Breast epithelium (tissue), 4 donors: ENCODE measurements at regions not wholly inside any gene's neighbourhood (a gene's known extent, or its start where the extent isn't known, plus 50 kb on each side); places are given as distances from the start of the nearest gene placed in this dataset.

ENCODE experiments used
- DNase-seq, 2 donors: peaks; one replicate each; pipeline ENCODE4 v3.0.0-alpha.2; 2019; ENCODE audit warnings: low spot score in 2 of 2
- H3K27ac ChIP-seq, 2 donors: fragments of 200-600 bp; sonication (generic) in 1 of 2; one replicate each; pipeline ENCODE4 v1.5.1; 2016 to 2019; ENCODE audit warnings: mild to moderate bottlenecking in 1 of 2
- H3K27me3 ChIP-seq, 2 donors: fragments of 200-600 bp; sonication (generic) in 1 of 2; one replicate each; pipeline versions ENCODE4 v1.5.1 to v1.6.0; 2017 to 2019; ENCODE audit warnings: control low read depth in 1 of 2, mild to moderate bottlenecking in 1 of 2
- H3K36me3 ChIP-seq: fragments of 200-600 bp; one replicate; pipeline ENCODE4 v1.5.1; 2019
- H3K4me1 ChIP-seq, 2 donors: fragments of 200-600 bp; sonication (generic); one replicate each; pipeline ENCODE4 v1.5.1; 2016 to 2019; ENCODE audit warnings: control low read depth in 1 of 2
- H3K4me3 ChIP-seq, 3 donors: fragments of 200-600 bp; sonication (generic); 1 replicate in 2 of 3; 2 replicates in 1 of 3; pipeline ENCODE4 v1.5.1; 2016 to 2019; ENCODE audit warnings: mild to moderate bottlenecking in 3 of 3, moderate library complexity in 2 of 3
- H3K9me3 ChIP-seq, 2 donors: fragments of 200-600 bp; sonication (generic) in 1 of 2; one replicate each; pipeline ENCODE4 v1.5.1; 2016 to 2019; ENCODE audit warnings: control low read depth in 1 of 2
- POLR2A ChIP-seq: fragments of 450-650 bp; IDR thresholded peaks from one replicate; pipeline ENCODE4 v1.6.1; 2016; ENCODE audit warnings: antibody characterized with exemption, mild to moderate bottlenecking, moderate library complexity
- POLR2AphosphoS5 ChIP-seq, 3 donors: sonication (generic); formaldehyde crosslinking; IDR thresholded peaks; one replicate each; pipeline ENCODE4 v1.6.1; 2017; ENCODE audit warnings: antibody characterized with exemption in 3 of 3
- intact Hi-C: fragments of 100-400 bp; cut with DNase I; formaldehyde crosslinking; loops from one replicate; pipeline ENCODE4 v1.15.1; 2023; ENCODE audit warnings: low total_unique reads
- TF ChIP-seq, protein P1 (sequence below), 3 donors: fragments of 450-650 bp; IDR thresholded peaks; one replicate each; pipeline ENCODE4 v1.5.1; 2016 to 2017; ENCODE audit warnings: antibody characterized with exemption in 3 of 3, mild to moderate bottlenecking in 3 of 3, moderate library complexity in 3 of 3

DNA sequence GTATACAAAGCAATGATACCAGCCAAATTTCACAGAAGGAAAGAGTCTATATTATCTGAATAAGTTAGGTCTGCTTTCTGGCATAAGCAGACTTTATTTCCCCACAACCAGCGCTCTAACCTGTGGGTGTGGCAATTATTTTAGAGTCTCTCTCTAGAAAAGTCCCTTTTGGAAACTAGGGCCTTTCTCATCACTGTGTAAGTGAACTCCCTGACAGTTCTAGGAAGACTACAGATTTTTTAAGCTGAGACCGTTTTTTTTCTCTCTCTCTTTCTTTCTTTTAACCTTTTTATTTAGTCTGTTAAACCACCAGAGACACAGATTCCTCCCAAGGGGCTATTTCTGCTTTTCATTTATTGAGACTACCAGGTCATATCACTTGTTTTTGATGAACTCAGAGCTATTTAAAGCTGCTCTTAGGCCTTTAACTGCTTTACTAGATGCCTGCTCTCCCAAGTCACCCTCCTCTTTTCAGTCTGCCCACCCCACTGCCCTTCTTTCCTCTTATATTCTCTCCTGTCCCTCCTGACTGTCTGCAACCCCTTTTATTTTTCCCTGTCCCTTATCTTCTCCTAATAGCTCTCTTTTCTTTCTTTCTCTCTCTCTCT lies 69.2 kb upstream of the ARHGAP5 start:
- H3K4me1 ChIP-seq = no peaks in the 10 kb centered on the region
- TF ChIP-seq POLR2A (no peak), POLR2AphosphoS5 (IDR thresholded peaks at IDR 0.05) (no peak)
- TF ChIP-seq, protein P1, sequence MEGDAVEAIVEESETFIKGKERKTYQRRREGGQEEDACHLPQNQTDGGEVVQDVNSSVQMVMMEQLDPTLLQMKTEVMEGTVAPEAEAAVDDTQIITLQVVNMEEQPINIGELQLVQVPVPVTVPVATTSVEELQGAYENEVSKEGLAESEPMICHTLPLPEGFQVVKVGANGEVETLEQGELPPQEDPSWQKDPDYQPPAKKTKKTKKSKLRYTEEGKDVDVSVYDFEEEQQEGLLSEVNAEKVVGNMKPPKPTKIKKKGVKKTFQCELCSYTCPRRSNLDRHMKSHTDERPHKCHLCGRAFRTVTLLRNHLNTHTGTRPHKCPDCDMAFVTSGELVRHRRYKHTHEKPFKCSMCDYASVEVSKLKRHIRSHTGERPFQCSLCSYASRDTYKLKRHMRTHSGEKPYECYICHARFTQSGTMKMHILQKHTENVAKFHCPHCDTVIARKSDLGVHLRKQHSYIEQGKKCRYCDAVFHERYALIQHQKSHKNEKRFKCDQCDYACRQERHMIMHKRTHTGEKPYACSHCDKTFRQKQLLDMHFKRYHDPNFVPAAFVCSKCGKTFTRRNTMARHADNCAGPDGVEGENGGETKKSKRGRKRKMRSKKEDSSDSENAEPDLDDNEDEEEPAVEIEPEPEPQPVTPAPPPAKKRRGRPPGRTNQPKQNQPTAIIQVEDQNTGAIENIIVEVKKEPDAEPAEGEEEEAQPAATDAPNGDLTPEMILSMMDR (IDR thresholded peaks at IDR 0.05) = no peak
- H3K27ac ChIP-seq = no peak overlapping the region
- DNase-seq = no peak
- no peak overlapping the region for H3K4me3 ChIP-seq
- no peaks in the 10 kb centered on the region for H3K36me3 ChIP-seq
- H3K9me3 ChIP-seq = no peaks in the 10 kb centered on the region
- intact Hi-C loops = no loop called here
- no peaks in the 10 kb centered on the region for H3K27me3 ChIP-seq

DNA sequence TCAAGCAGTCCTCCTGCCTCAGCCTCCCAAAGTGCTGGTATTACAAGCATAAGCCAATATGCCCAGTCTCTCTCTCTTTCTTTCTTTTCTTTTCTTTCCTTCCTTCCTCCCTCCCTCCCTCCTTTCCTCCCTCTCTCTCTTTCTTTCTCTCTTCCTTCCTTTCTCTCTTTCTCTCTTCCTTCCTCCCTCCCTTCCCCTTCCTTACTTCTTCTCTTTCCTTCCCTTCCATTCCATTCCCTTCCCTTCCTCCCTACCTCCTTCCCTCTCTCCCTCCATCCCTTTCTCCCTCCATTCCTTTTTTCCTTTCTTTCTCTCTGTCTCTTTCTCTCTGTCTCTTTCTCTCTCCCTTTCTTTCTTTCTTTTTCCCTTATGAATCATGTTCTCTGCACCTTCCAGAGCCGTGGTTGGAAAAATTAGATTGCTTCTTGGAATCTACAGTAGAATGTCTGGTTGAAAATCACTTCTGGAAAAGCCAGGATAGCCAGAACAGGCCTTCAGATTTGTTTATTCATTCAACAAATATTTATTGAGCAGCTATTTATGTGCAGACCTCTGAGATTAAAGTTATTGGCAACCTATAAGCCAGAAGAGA lies 68.4 kb upstream of the ARHGAP5 start:
- H3K4me1 ChIP-seq = no peaks in the 10 kb centered on the region
- intact Hi-C loops = no loop called here
- H3K9me3 ChIP-seq = no peaks in the 10 kb centered on the region
- no peaks in the 10 kb centered on the region for H3K27me3 ChIP-seq
- no peaks in the 10 kb centered on the region for H3K36me3 ChIP-seq
- TF ChIP-seq, protein P1 (IDR thresholded peaks at IDR 0.05) = no peak
- no peak for TF ChIP-seq POLR2AphosphoS5 (IDR thresholded peaks at IDR 0.05)
- TF ChIP-seq POLR2A = no peak
- no peak overlapping the region for H3K4me3 ChIP-seq
- H3K27ac ChIP-seq = no peak overlapping the region
- DNase-seq = no peak

DNA sequence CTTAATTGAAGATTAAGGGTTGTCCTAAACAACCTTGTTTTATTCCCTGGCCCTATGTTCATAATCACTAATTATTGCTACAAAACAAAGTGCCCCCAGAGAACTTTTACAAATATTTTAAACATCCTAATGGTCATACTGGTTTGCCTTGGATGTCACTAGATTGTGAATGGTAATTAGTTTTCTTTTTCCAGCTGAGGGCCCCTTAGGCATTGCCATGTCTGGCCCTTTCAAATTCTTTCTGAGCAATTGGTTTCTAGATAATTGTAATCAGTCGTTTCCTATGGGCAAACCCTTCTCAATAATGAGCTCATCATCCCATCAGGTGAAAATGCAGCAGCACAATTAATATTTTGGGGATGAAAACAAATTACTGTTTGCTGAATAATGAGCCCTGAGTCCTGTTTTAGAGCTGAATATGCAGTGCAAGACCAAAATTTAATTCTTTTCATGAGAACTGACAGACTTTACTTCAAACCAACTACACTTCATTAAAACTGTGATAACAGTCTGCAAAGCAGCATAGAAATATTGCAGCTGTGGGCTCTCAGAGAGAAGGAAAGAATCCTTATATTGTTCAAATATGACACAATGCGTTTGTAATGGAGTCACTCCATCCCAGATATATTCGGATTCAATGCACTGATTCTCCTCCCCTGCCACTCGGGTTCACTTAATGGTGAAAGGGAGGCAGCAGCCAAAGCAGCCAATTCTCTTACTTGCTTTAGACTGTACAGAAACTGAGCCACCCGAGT lies 67.7 kb upstream of the ARHGAP5 start:
- no peaks in the 10 kb centered on the region for H3K9me3 ChIP-seq
- no peak for DNase-seq
- no peaks in the 10 kb centered on the region for H3K4me1 ChIP-seq
- intact Hi-C loops = no loop called here
- H3K27ac ChIP-seq = no peak overlapping the region
- no peak for TF ChIP-seq POLR2A
- no peak overlapping the region for H3K4me3 ChIP-seq
- H3K36me3 ChIP-seq = no peaks in the 10 kb centered on the region
- no peaks in the 10 kb centered on the region for H3K27me3 ChIP-seq

DNA sequence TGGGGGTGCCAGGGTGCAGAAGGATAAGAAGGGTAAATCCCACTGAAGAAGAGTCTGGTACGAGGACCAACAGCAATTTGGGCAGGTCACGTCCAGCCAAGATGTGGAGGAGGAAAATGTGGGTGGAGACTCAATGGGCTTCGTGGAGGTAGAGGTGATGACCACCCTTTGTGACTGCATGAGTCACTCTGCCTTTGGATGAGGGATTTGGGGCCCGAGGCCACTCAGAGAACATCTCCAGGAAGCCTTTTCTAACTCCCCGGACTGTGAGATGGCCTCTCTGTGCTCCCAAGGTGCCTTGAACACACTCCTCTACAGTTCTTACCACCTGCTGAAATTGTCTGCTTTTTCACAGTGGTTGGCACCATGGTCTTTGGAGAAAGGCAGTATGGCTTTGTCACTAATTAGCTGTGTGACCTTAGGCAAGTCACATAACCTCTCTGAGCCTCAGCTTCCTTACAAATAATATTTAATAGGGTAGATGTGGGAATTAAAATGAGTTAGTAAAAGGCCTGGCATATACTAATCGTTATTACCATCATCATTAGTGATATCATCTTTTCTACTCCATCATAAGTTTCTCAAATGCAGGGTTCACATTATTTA lies 67.0 kb upstream of the ARHGAP5 start:
- TF ChIP-seq POLR2A = no peak
- TF ChIP-seq POLR2AphosphoS5 (IDR thresholded peaks at IDR 0.05) = no peak
- TF ChIP-seq, protein P1 (IDR thresholded peaks at IDR 0.05) = no peak
- Histone ChIP-seq H3K27me3 (no peaks in the 10 kb centered on the region), H3K27ac (no peak overlapping the region), H3K9me3 (no peaks in the 10 kb centered on the region), H3K4me1 (no peaks in the 10 kb centered on the region), H3K4me3 (no peak overlapping the region), H3K36me3 (no peaks in the 10 kb centered on the region)
- no peak for DNase-seq
- intact Hi-C loops = no loop called here

DNA sequence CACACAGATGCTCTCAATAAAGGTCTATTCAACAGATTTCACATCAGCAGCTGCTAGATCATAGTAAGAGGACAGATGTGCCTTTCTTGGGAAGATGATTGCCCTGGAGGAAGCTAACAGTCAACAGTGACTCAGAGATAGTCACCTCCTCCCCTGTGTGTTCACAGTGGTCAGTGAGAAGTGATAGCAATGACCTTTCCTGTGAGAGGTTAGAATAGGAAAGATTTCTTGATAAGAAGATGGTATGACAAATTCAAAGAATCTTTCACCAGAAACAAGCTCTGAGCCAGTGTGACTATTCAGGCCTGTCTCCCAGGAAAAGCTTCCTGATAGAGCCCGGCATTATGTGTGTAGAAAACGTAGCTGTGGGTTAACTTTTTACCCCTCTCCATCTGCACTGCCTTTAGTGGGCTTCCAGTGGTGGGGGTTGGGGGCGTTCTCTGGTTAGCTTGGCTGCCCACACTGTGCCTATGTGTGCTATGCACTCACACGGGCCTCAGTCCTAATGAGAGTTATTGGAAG lies 66.4 kb upstream of the ARHGAP5 start:
- Histone ChIP-seq H3K27me3 (no peaks in the 10 kb centered on the region), H3K4me3 (no peak overlapping the region), H3K4me1 (no peaks in the 10 kb centered on the region), H3K27ac (no peak overlapping the region), H3K36me3 (no peaks in the 10 kb centered on the region), H3K9me3 (no peaks in the 10 kb centered on the region)
- intact Hi-C loops = no loop called here
- no peak for TF ChIP-seq POLR2AphosphoS5 (IDR thresholded peaks at IDR 0.05)
- TF ChIP-seq, protein P1 (IDR thresholded peaks at IDR 0.05) = no peak
- no peak for TF ChIP-seq POLR2A
- DNase-seq = no peak
